SK-N-SH treated with all-trans-retinoic acid at 6 μM for 48 hours (cell line): ENCODE measurements at regions not wholly inside any gene's neighbourhood (a gene's known extent, or its start where the extent isn't known, plus 50 kb on each side); places are given as distances from the start of the nearest gene placed in this dataset.
"Not testable (repeated sequence)": the region's sequence is repeated elsewhere in the genome, so short reads cannot be mapped to it uniquely, and the experiment has no call there.

ENCODE experiments used
- ATAC-seq: fragments of 200-7000 bp; cut with Tn5 transposase; 3 replicates; pipeline ENCODE4 v1.9.1; 2020; ENCODE audit warnings: mild to moderate bottlenecking, moderate library complexity
- ARNTL ChIP-seq: fragments of 450-650 bp; formaldehyde crosslinking; IDR thresholded peaks from 2 replicates; pipeline ENCODE4 v1.5.0; 2020; ENCODE audit warnings: low read depth, mild to moderate bottlenecking, moderate library complexity, borderline replicate concordance
- BACH2 ChIP-seq: fragments of 250-450 bp; sonication (Bioruptor Pico); IDR thresholded peaks from 2 replicates; pipeline ENCODE4 v1.9.0; 2021; ENCODE audit warnings: mild to moderate bottlenecking, borderline replicate concordance
- CSDC2 ChIP-seq: fragments of 250-450 bp; sonication (Bioruptor Pico); IDR thresholded peaks from 2 replicates; pipeline ENCODE4 v1.5.0; 2020; ENCODE audit warnings: mild to moderate bottlenecking, moderate library complexity
- ESRRG ChIP-seq: fragments of 250-450 bp; sonication (Bioruptor Pico); IDR thresholded peaks from 2 replicates; pipeline ENCODE4 v1.6.1; 2021; ENCODE audit warnings: mild to moderate bottlenecking
- GLIS3 ChIP-seq: fragments of 250-450 bp; sonication (Bioruptor Pico); IDR thresholded peaks from 2 replicates; pipeline ENCODE4 v1.5.0; 2020; ENCODE audit warnings: mild to moderate bottlenecking, moderate library complexity
- OSR1 ChIP-seq: fragments of 250-450 bp; sonication (Bioruptor Pico); IDR thresholded peaks from 2 replicates; pipeline ENCODE4 v1.8.0; 2022; ENCODE audit warnings: moderate library complexity, mild to moderate bottlenecking, inconsistent platforms
- POU6F1 ChIP-seq: fragments of 250-450 bp; sonication (Bioruptor Pico); IDR thresholded peaks from 2 replicates; pipeline ENCODE4 v1.8.0; 2021; ENCODE audit warnings: low read depth, mild to moderate bottlenecking, moderate library complexity, borderline replicate concordance
- PPARA ChIP-seq: fragments of 250-450 bp; sonication (Bioruptor Pico); IDR thresholded peaks from 2 replicates; pipeline ENCODE4 v1.5.0; 2020; ENCODE audit warnings: mild to moderate bottlenecking, borderline replicate concordance
- SNAI2 ChIP-seq: fragments of 250-450 bp; sonication (Bioruptor Pico); IDR thresholded peaks from 2 replicates; pipeline ENCODE4 v1.5.0; 2020; ENCODE audit warnings: mild to moderate bottlenecking, moderate library complexity
- TCF4 ChIP-seq: fragments of 250-450 bp; sonication (Bioruptor Pico); IDR thresholded peaks from 2 replicates; pipeline ENCODE4 v1.8.0; 2021; ENCODE audit warnings: mild to moderate bottlenecking, moderate library complexity, borderline replicate concordance
- TSHZ2 ChIP-seq: fragments of 250-450 bp; sonication (Bioruptor Pico); IDR thresholded peaks from 2 replicates; pipeline ENCODE4 v1.5.0; 2020; ENCODE audit warnings: mild to moderate bottlenecking, moderate library complexity
- ZC3H10 ChIP-seq: fragments of 250-450 bp; sonication (Bioruptor Pico); IDR thresholded peaks from 2 replicates; pipeline ENCODE4 v1.5.1; 2021; ENCODE audit warnings: mild to moderate bottlenecking, moderate library complexity
- ZFP3 ChIP-seq: fragments of 250-450 bp; sonication (Bioruptor Pico); IDR thresholded peaks from 2 replicates; pipeline ENCODE4 v1.5.0; 2020; ENCODE audit warnings: mild to moderate bottlenecking, moderate library complexity
- ZNF70 ChIP-seq: fragments of 450-650 bp; formaldehyde crosslinking; IDR thresholded peaks from 2 replicates; pipeline ENCODE4 v1.5.0; 2020; ENCODE audit warnings: mild to moderate bottlenecking, moderate library complexity
- ZNF8 ChIP-seq: fragments of 450-650 bp; formaldehyde crosslinking; IDR thresholded peaks from 2 replicates; pipeline ENCODE4 v1.5.0; 2020; ENCODE audit warnings: mild to moderate bottlenecking, moderate library complexity
- TF ChIP-seq, protein P1 (sequence below): fragments of 250-450 bp; sonication (Bioruptor Pico); IDR thresholded peaks from 2 replicates; pipeline ENCODE4 v1.5.1; 2020; ENCODE audit warnings: low read depth, mild to moderate bottlenecking, moderate library complexity

- no peak for TF ChIP-seq TSHZ2 (CRISPR knock-in tag)
- TF ChIP-seq ZFP3 (CRISPR knock-in tag), result no peak
- TF ChIP-seq PPARA (CRISPR knock-in tag), result no peak
- TF ChIP-seq TCF4 (CRISPR knock-in tag), result no peak
- no peak for TF ChIP-seq ESRRG
- TF ChIP-seq, protein P1, sequence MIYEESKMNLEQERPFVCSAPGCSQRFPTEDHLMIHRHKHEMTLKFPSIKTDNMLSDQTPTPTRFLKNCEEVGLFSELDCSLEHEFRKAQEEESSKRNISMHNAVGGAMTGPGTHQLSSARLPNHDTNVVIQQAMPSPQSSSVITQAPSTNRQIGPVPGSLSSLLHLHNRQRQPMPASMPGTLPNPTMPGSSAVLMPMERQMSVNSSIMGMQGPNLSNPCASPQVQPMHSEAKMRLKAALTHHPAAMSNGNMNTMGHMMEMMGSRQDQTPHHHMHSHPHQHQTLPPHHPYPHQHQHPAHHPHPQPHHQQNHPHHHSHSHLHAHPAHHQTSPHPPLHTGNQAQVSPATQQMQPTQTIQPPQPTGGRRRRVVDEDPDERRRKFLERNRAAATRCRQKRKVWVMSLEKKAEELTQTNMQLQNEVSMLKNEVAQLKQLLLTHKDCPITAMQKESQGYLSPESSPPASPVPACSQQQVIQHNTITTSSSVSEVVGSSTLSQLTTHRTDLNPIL (CRISPR knock-in tag), result no peak
- TF ChIP-seq ZNF8 (CRISPR knock-in tag), result no peak
- no peak for TF ChIP-seq GLIS3 (CRISPR knock-in tag)
- no peak for TF ChIP-seq ARNTL (CRISPR knock-in tag)
- TF ChIP-seq BACH2 (CRISPR knock-in tag), result no peak
- TF ChIP-seq ZNF70 (CRISPR knock-in tag), result no peak
- no peak for TF ChIP-seq CSDC2 (CRISPR knock-in tag)
- no peak for TF ChIP-seq SNAI2 (CRISPR knock-in tag)
- no peak for ATAC-seq
These were observed 139.5 kb upstream of the FZD8 start for GRCh38 chr10:35781643-35782035.

- no peak for ATAC-seq
- no peak for TF ChIP-seq ARNTL (CRISPR knock-in tag)
These were observed 139.0 kb upstream of the FZD8 start for GRCh38 chr10:35780970-35781642.

DNA sequence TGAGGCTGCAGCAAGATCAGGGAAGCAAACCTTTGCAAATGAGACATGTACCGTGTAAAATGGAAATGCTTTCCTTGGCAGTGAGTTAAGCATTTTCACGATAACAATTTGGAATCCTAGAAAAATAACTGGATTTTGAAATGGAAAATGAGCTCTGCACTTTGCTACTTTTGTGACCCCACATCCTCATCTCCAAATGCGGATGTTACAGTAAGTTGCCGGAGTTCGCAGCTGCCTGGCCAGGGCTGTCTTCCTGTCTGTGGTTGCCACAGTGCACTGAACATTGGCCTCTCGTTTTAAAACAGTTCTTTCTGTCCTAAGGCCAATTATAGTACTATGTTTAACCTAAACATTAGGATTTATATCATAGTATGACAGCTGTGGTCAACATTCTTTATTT is 136.2 kb upstream of the FZD8 start:
- no peak for TF ChIP-seq POU6F1 (CRISPR knock-in tag)
- TF ChIP-seq, protein P1 (CRISPR knock-in tag), result no peak
- no peak for TF ChIP-seq BACH2 (CRISPR knock-in tag)
- no peak for TF ChIP-seq ZC3H10 (CRISPR knock-in tag)
- TF ChIP-seq ESRRG, result no peak
- TF ChIP-seq ZFP3 (CRISPR knock-in tag), result no peak
- no peak for TF ChIP-seq ZNF70 (CRISPR knock-in tag)
- no peak for TF ChIP-seq ZNF8 (CRISPR knock-in tag)
- no peak for ATAC-seq

- ATAC-seq, result not testable (repeated sequence)
These were observed 134.5 kb upstream of the FZD8 start for GRCh38 chr10:35776557-35776956.

- TF ChIP-seq OSR1, result no peak
- TF ChIP-seq ESRRG, result no peak
- no peak for ATAC-seq
These were observed 132.0 kb upstream of the FZD8 start for GRCh38 chr10:35774109-35774508.

GRCh38 chr10:35770817-35771355 is 128.8 kb upstream of the FZD8 start:
- ATAC-seq, result no peak
- no peak for TF ChIP-seq SNAI2 (CRISPR knock-in tag)
- no peak for TF ChIP-seq BACH2 (CRISPR knock-in tag)
- TF ChIP-seq, protein P1 (CRISPR knock-in tag), result no peak
- TF ChIP-seq ESRRG, result no peak
